AG04450 (cell line): ENCODE measurements at regions not wholly inside any gene's neighbourhood (a gene's known extent, or its start where the extent isn't known, plus 50 kb on each side); places are given as distances from the start of the nearest gene placed in this dataset. TPM values are rescaled to one million over a fixed set of nuclear protein-coding genes. Genes with fewer than 3 reads are reported as not detected.

Source experiments
- CTCF ChIA-PET: fragments of 300-600, 350-600 bp; formaldehyde crosslinking; extraction: SDS; loops from one replicate; lab custom pipeline; 2022; ENCODE audit warnings: antibody characterized with exemption, inconsistent platforms; lab: Charles Lee
- POLR2A ChIA-PET: fragments of 350-600 bp; formaldehyde crosslinking; extraction: SDS; loops from one replicate; lab custom pipeline; 2021; ENCODE audit warnings: antibody characterized with exemption, inconsistent platforms; lab: Yijun Ruan, JAX
- DNase-seq: peaks from one replicate; pipeline ENCODE4 v3.0.0-alpha.2; 2011; ENCODE audit warnings: low read depth, low spot score
- H3K27ac ChIP-seq: one replicate; pipeline ENCODE4 v1.5.1; 2012; ENCODE audit warnings: low read depth, low read length, control low read depth
- H3K27me3 ChIP-seq: one replicate; pipeline ENCODE4 v1.6.0; 2012; ENCODE audit warnings: low read length; ENCODE audit not compliant: control insufficient read depth, insufficient read depth
- H3K4me3 ChIP-seq: 2 replicates; pipeline ENCODE4 v1.5.1; 2011; ENCODE audit warnings: mild to moderate bottlenecking, low read depth, low read length, control low read depth
- H3K9me3 ChIP-seq: 2 replicates; pipeline ENCODE4 v1.5.1; 2012; ENCODE audit warnings: low read length; ENCODE audit not compliant: control insufficient read depth, insufficient read depth
- small RNA-seq: library from RNA; depleted of rRNA; stranded (forward); fragments of <200 nt; gene quantifications from one replicate; pipeline ENCODE3, GENCODE V24; 2012; ENCODE audit warnings: low read depth; ENCODE audit not compliant: insufficient read length
- TF ChIP-seq, protein P1 (sequence below): IDR thresholded peaks from 2 replicates; pipeline ENCODE4 v1.5.1; 2011; ENCODE audit warnings: low read depth, low read length, control low read depth, inconsistent platforms

DNA sequence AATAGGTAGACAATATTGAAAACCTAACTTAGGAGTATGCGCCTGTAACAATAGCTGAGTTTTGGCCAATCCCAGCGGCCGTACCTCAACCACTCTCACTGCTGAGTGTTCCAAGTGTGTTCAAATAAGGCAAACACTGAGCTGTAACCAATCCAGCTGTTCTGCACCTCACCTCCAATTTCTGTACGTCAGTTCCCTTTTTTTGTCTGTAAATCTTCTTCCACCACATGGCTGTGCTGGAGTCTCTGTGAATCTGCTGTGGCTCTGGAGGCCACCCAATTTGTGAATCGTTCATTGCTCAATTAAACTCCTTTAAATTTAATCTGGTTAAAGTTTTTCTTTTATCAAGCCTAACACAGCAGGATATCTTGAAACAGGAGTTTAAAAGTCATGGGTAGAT, 116.3 kb downstream of the SLC28A3 start:
- Histone ChIP-seq H3K27me3 (no peaks in the 10 kb centered on the region), H3K9me3 (no peaks in the 10 kb centered on the region), H3K4me3 (no peak overlapping the region), H3K27ac (no peak overlapping the region)
- TF ChIP-seq, protein P1, sequence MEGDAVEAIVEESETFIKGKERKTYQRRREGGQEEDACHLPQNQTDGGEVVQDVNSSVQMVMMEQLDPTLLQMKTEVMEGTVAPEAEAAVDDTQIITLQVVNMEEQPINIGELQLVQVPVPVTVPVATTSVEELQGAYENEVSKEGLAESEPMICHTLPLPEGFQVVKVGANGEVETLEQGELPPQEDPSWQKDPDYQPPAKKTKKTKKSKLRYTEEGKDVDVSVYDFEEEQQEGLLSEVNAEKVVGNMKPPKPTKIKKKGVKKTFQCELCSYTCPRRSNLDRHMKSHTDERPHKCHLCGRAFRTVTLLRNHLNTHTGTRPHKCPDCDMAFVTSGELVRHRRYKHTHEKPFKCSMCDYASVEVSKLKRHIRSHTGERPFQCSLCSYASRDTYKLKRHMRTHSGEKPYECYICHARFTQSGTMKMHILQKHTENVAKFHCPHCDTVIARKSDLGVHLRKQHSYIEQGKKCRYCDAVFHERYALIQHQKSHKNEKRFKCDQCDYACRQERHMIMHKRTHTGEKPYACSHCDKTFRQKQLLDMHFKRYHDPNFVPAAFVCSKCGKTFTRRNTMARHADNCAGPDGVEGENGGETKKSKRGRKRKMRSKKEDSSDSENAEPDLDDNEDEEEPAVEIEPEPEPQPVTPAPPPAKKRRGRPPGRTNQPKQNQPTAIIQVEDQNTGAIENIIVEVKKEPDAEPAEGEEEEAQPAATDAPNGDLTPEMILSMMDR, result no peak
- DNase-seq, result no peak
- POLR2A ChIA-PET, result no interaction called here
- CTCF ChIA-PET, result no interaction called here

Small RNA genes in the stretch of these regions (small RNA-seq; reads per million reads assigned to genes)
- gene AL390838.2, result not detected
